ENCODE measurements at regions not wholly inside any gene's neighbourhood (a gene's known extent, or its start where the extent isn't known, plus 50 kb on each side); places are given as distances from the start of the nearest gene placed in this dataset.

DNA sequence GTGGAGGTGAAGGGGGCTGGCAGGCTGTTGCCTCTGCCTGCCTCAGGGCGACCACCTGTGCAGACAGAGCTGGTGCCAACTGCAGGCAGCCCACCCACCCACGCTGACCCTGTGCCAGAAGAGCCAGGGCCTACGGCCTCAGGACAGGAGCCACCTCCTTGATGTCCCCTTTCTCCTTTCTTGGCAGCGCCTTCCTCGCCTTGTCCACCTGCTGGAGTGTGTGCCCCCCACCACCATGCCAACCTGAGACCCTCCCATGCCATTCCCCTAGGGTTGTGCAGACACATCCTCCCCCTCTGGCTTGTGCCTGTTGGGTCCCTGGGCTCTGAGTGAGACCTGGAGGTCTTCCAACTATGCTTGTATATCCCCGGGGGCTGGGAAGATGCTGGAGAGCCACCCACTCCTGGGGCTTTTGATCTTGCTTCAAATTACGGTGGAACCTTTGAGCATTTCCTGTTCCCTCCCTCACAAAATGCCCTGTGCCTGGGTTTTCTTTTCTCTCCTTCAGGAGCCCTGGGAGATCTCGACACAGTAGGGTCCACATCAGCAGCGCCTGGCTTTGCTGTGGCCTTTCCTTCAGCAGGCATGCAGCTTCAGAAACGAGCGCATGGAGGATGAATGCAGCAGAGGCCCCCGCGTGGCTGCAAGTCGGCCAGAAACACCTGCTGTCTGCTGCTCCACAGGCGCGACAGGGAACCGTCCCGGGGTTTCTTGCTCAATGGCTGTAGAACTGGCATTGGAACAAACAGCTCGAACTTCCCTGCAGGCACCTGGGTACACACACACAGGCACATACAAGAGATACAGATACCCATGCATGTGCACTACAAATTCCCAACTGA, 65.9 kb upstream of the SH3RF3 start:
- no peaks in the 10 kb centered on the region for H3K9me3 ChIP-seq
- H3K4me3 ChIP-seq, result no peak overlapping the region
- peaks cover 7 to 27% (median 21%) of the 10 kb centered on the region in 4 donors for H3K4me1 ChIP-seq
- no peaks in the 10 kb centered on the region for H3K36me3 ChIP-seq
- no peak for DNase-seq (ENCODE audit: extremely low spot score)
- peaks cover 0 to 6% (median 0%) of the 10 kb centered on the region in 4 donors for H3K27me3 ChIP-seq
- 81% methylated on average over 19 of the region's 19 CpGs for WGBS
- no peak overlapping the region for H3K27ac ChIP-seq (replicated peaks in 1 of 4)
- no peak for TF ChIP-seq POLR2AphosphoS5 (IDR thresholded peaks at IDR 0.05)
- intact Hi-C loops (cut with DNase I), result no loop called here

GRCh38 chr2:109062145-109062858, 66.7 kb upstream of the SH3RF3 start:
- intact Hi-C loops (cut with DNase I), result no loop called here
- TF ChIP-seq POLR2AphosphoS5 (IDR thresholded peaks at IDR 0.05) (no peak), POLR2A (IDR thresholded peaks at IDR 0.05; ENCODE audit: low read depth) (no peak), EP300 (IDR thresholded peaks at IDR 0.05) (no peak)
- TF ChIP-seq, protein P1, sequence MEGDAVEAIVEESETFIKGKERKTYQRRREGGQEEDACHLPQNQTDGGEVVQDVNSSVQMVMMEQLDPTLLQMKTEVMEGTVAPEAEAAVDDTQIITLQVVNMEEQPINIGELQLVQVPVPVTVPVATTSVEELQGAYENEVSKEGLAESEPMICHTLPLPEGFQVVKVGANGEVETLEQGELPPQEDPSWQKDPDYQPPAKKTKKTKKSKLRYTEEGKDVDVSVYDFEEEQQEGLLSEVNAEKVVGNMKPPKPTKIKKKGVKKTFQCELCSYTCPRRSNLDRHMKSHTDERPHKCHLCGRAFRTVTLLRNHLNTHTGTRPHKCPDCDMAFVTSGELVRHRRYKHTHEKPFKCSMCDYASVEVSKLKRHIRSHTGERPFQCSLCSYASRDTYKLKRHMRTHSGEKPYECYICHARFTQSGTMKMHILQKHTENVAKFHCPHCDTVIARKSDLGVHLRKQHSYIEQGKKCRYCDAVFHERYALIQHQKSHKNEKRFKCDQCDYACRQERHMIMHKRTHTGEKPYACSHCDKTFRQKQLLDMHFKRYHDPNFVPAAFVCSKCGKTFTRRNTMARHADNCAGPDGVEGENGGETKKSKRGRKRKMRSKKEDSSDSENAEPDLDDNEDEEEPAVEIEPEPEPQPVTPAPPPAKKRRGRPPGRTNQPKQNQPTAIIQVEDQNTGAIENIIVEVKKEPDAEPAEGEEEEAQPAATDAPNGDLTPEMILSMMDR (IDR thresholded peaks at IDR 0.05), result no peak
- Histone ChIP-seq H3K9me3 (no peaks in the 10 kb centered on the region), H3K27ac (replicated peaks in 1 of 4) (no peak overlapping the region), H3K36me3 (no peaks in the 10 kb centered on the region), H3K27me3 (peaks cover 0 to 6% (median 0%) of the 10 kb centered on the region in 4 donors), H3K4me3 (no peak overlapping the region), H3K4me1 (peaks cover 10 to 28% (median 19%) of the 10 kb centered on the region in 4 donors)
- WGBS, result 92% methylated on average over 5 of the region's 7 CpGs
- DNase-seq (ENCODE audit: extremely low spot score), result no peak

DNA sequence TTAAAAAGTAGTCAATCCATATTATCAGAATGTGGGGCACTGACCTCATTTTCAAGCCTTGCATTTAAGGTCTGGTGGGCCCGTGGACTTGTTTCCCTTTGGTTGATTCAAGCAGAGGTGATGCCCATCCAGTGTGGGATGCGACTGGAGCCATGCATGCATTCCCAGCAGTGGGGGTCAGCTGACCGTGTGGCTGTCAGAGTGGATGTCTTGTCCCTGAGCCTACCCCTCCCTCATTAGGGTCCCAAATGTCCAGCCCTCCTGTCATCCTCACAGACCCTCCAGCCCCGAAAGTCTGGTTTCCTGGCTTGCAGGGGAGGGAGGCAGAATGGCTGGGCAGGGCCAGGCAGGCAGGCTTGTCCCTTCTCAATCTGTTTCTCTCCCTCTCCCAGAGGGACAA, 67.3 kb upstream of the SH3RF3 start:
- 74% methylated on average over 4 of the region's 4 CpGs for WGBS
- no peak overlapping the region for H3K4me3 ChIP-seq
- H3K4me1 ChIP-seq, result peaks cover 10 to 23% (median 13%) of the 10 kb centered on the region in 4 donors
- TF ChIP-seq, protein P1 (IDR thresholded peaks at IDR 0.05), result no peak
- TF ChIP-seq POLR2AphosphoS5 (IDR thresholded peaks at IDR 0.05) (no peak), EP300 (IDR thresholded peaks at IDR 0.05) (no peak), POLR2A (IDR thresholded peaks at IDR 0.05; ENCODE audit: low read depth) (no peak)
- no peak overlapping the region for H3K27ac ChIP-seq (replicated peaks in 1 of 4)
- DNase-seq (ENCODE audit: extremely low spot score), result no peak
- H3K36me3 ChIP-seq, result no peaks in the 10 kb centered on the region
- no peaks in the 10 kb centered on the region for H3K9me3 ChIP-seq
- intact Hi-C loops (cut with DNase I), result no loop called here
- peaks cover 0 to 6% (median 0%) of the 10 kb centered on the region in 4 donors for H3K27me3 ChIP-seq

GRCh38 chr2:109060496-109060895, 68.5 kb upstream of the SH3RF3 start:
- WGBS, result 78% methylated on average over 3 of the region's 3 CpGs
- Histone ChIP-seq H3K4me3 (no peak overlapping the region), H3K27ac (replicated peaks in 1 of 4) (no peak overlapping the region), H3K4me1 (peaks cover 7 to 17% (median 9%) of the 10 kb centered on the region in 4 donors), H3K36me3 (no peaks in the 10 kb centered on the region), H3K9me3 (no peaks in the 10 kb centered on the region), H3K27me3 (peaks cover 0 to 6% (median 0%) of the 10 kb centered on the region in 4 donors)
- TF ChIP-seq POLR2AphosphoS5 (IDR thresholded peaks at IDR 0.05), result no peak
- TF ChIP-seq POLR2A (IDR thresholded peaks at IDR 0.05; ENCODE audit: low read depth), result no peak
- TF ChIP-seq, protein P1 (IDR thresholded peaks at IDR 0.05), result no peak
- no peak for DNase-seq (ENCODE audit: extremely low spot score)
- intact Hi-C loops (cut with DNase I), result no loop called here

- Histone ChIP-seq H3K9me3 (no peaks in the 10 kb centered on the region), H3K4me1 (peaks cover 0 to 11% (median 5%) of the 10 kb centered on the region in 4 donors), H3K27ac (replicated peaks in 1 of 4) (no peak overlapping the region), H3K4me3 (no peak overlapping the region), H3K36me3 (no peaks in the 10 kb centered on the region), H3K27me3 (peaks cover 0 to 6% (median 0%) of the 10 kb centered on the region in 4 donors)
- TF ChIP-seq, protein P1 (IDR thresholded peaks at IDR 0.05), result no peak
- TF ChIP-seq POLR2A (IDR thresholded peaks at IDR 0.05; ENCODE audit: low read depth) (no peak), POLR2AphosphoS5 (IDR thresholded peaks at IDR 0.05) (no peak), EP300 (IDR thresholded peaks at IDR 0.05) (no peak)
- no peak for DNase-seq (ENCODE audit: extremely low spot score)
- intact Hi-C loops (cut with DNase I), result no loop called here
- 73% methylated on average over 6 of the region's 7 CpGs for WGBS
Measured at GRCh38 chr2:109059474-109060165, 69.4 kb upstream of the SH3RF3 start.
